Activated B cell treated with CpG ODN at 0.5 μM for 24 hours (primary cell): ENCODE measurements at regions not wholly inside any gene's neighbourhood (a gene's known extent, or its start where the extent isn't known, plus 50 kb on each side); places are given as distances from the start of the nearest gene placed in this dataset.

ENCODE experiments used
- ATAC-seq: fragments of 200-7000 bp; cut with Tn5 transposase; one replicate; pipeline ENCODE4 v1.10.0; 2021; ENCODE audit warnings: low read depth, mild to moderate bottlenecking, moderate library complexity
- CTCF ChIA-PET: fragments of 350-600 bp; sonication (Branson Sonifier 250); formaldehyde crosslinking; loops from one replicate; lab custom pipeline; 2021; ENCODE audit warnings: antibody characterized with exemption; lab: Charles Lee
- POLR2A ChIA-PET: fragments of 350-600 bp; sonication (Branson Sonifier 250); formaldehyde crosslinking; loops from one replicate; lab custom pipeline; 2021; ENCODE audit warnings: antibody characterized with exemption; lab: Charles Lee
- DNase-seq: peaks from one replicate; pipeline ENCODE4 v3.0.0; 2022
- H3K27ac Mint-ChIP-seq: one replicate; pipeline ENCODE4 v1.8.0; 2020; ENCODE audit warnings: mixed read lengths
- H3K27me3 Mint-ChIP-seq: one replicate; pipeline ENCODE4 v1.8.0; 2021; ENCODE audit warnings: mixed read lengths
- H3K36me3 Mint-ChIP-seq: one replicate; pipeline ENCODE4 v1.8.0; 2021; ENCODE audit warnings: low read depth, mixed read lengths
- H3K4me1 Mint-ChIP-seq: one replicate; pipeline ENCODE4 v1.8.0; 2021; ENCODE audit warnings: mixed read lengths
- H3K4me3 Mint-ChIP-seq: one replicate; pipeline ENCODE4 v1.8.0; 2020; ENCODE audit warnings: mild to moderate bottlenecking, mixed read lengths
- H3K9me3 Mint-ChIP-seq: one replicate; pipeline ENCODE4 v1.8.0; 2020; ENCODE audit warnings: mixed read lengths
- intact Hi-C: fragments of 100-400 bp; cut with micrococcal nuclease; formaldehyde crosslinking; loops from one replicate; pipeline ENCODE4 v1.15.1; 2024
- TF ChIP-seq, protein P1 (sequence below): fragments of 200-600 bp; IDR thresholded peaks from one replicate; pipeline ENCODE4 v1.8.0; 2022; ENCODE audit warnings: antibody characterized with exemption, mild to moderate bottlenecking

DNA sequence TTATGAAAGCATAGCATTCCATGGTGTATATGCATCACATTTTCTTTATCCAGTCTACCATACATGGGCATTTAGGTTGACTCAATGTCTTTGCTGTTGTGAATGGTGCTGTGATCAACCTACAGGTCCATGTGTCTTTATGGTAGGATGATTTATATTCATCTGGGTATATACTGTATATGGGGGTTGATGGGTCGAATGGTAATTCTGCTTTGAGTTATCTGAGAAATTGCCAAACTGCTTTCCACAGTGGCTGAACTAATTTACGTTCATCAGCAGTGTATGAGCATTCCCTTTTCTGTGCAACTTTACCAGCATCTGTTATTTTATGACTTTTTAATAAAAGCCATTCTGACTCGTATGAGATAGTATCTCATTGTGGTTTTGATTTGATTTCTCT lies 662.4 kb upstream of the BCHE start:
- H3K9me3 Mint-ChIP-seq = peaks cover 10% of the 10 kb centered on the region
- H3K27ac Mint-ChIP-seq = no peak overlapping the region
- no peaks in the 10 kb centered on the region for H3K27me3 Mint-ChIP-seq
- no peak for ATAC-seq
- POLR2A ChIA-PET = no interaction called here
- no peak overlapping the region for H3K4me3 Mint-ChIP-seq
- DNase-seq = no peak
- no peaks in the 10 kb centered on the region for H3K36me3 Mint-ChIP-seq
- intact Hi-C loops = no loop called here
- CTCF ChIA-PET = no interaction called here
- H3K4me1 Mint-ChIP-seq = no peaks in the 10 kb centered on the region
- TF ChIP-seq, protein P1, sequence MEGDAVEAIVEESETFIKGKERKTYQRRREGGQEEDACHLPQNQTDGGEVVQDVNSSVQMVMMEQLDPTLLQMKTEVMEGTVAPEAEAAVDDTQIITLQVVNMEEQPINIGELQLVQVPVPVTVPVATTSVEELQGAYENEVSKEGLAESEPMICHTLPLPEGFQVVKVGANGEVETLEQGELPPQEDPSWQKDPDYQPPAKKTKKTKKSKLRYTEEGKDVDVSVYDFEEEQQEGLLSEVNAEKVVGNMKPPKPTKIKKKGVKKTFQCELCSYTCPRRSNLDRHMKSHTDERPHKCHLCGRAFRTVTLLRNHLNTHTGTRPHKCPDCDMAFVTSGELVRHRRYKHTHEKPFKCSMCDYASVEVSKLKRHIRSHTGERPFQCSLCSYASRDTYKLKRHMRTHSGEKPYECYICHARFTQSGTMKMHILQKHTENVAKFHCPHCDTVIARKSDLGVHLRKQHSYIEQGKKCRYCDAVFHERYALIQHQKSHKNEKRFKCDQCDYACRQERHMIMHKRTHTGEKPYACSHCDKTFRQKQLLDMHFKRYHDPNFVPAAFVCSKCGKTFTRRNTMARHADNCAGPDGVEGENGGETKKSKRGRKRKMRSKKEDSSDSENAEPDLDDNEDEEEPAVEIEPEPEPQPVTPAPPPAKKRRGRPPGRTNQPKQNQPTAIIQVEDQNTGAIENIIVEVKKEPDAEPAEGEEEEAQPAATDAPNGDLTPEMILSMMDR = no peak

DNA sequence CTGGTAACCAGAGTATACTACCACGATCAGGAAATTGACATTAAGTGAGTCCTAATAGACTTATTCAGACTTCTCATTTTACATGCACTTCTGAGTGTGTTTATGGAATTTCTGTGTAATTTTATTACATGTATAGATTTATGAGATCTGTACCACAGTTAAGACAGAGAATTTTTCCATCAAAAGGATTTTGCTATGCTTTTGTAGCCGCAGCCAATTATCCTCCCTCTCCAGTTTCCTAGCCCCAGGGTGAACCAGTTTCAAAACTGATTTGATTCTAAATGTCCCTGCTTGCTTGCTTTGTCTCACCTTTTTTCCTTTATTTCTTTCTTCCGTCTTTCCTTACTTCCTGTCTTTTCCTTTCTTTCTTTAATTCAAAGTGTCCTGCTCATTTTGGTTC lies 661.2 kb upstream of the BCHE start:
- POLR2A ChIA-PET = no interaction called here
- CTCF ChIA-PET = no interaction called here
- Mint-ChIP-seq H3K4me3 (no peak overlapping the region), H3K36me3 (no peaks in the 10 kb centered on the region), H3K27me3 (no peaks in the 10 kb centered on the region), H3K9me3 (peaks cover 8% of the 10 kb centered on the region), H3K27ac (no peak overlapping the region), H3K4me1 (no peaks in the 10 kb centered on the region)
- no peak for ATAC-seq
- no peak for DNase-seq
- TF ChIP-seq, protein P1 = no peak
- intact Hi-C loops = no loop called here

DNA sequence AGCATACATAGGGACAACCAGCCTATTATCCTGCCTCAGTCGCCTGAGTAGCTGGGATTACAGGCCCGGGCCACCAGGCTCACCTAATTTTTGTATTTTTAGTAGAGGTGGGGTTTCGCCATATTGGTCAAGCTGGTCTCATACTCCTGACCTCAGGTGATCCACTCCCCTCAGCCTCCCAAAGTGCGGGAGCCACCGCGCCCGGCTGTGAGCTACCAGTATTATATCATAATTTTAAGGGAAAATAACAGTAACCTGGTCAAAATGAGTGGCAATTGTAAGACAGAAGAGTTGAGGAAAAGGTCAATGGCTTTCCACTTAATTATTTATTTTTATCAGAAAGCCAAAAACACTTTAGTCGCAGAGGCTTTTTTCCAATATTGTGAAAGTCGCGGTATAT lies 652.6 kb upstream of the BCHE start:
- intact Hi-C loops = no loop called here
- Mint-ChIP-seq H3K4me3 (no peak overlapping the region), H3K9me3 (peaks cover 2% of the 10 kb centered on the region), H3K4me1 (no peaks in the 10 kb centered on the region), H3K27ac (no peak overlapping the region), H3K36me3 (no peaks in the 10 kb centered on the region), H3K27me3 (no peaks in the 10 kb centered on the region)
- ATAC-seq (no peak), DNase-seq (no peak)
- TF ChIP-seq, protein P1 = no peak
- ChIA-PET POLR2A (no interaction called here), CTCF (no interaction called here)

DNA sequence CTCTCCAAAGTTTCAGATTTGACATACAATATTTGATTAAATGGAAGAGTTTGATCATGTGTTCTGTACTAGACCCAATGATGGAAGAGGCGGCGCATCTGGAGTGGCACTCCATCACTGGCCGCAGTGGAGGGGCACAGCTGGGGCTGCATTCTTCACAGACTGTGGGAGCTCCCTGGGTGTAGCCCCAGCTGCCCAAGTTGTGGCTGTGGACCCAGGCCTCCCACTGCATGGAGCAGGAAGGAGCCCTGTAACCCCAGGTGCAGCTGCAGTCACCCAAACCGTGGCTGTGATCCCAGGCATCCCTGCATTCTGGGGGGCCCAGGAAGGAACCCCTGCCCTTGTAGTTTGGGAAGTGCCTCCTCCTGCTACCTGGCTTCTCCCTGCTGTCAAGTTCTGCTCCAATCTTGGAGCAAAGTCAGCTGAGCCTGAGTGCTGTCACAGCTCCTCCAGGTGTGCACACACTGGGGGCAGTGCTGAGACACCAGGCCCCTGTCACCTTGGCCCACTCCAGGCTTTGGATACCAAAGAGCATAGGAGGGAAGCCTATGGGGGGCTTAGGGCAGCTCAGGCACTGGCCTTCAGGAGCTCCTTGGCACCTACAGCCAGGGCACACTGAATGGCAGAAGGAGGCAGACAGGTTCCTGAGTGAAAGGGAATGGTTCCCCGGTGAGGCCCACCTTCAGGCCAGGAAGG lies 651.9 kb upstream of the BCHE start:
- H3K36me3 Mint-ChIP-seq = no peaks in the 10 kb centered on the region
- H3K27ac Mint-ChIP-seq = no peak overlapping the region
- H3K27me3 Mint-ChIP-seq = no peaks in the 10 kb centered on the region
- CTCF ChIA-PET = no interaction called here
- no peak overlapping the region for H3K4me3 Mint-ChIP-seq
- TF ChIP-seq, protein P1 = no peak
- no peak for ATAC-seq
- DNase-seq = no peak
- H3K4me1 Mint-ChIP-seq = no peaks in the 10 kb centered on the region
- peaks cover 4% of the 10 kb centered on the region for H3K9me3 Mint-ChIP-seq
- intact Hi-C loops = no loop called here
- POLR2A ChIA-PET = no interaction called here

DNA sequence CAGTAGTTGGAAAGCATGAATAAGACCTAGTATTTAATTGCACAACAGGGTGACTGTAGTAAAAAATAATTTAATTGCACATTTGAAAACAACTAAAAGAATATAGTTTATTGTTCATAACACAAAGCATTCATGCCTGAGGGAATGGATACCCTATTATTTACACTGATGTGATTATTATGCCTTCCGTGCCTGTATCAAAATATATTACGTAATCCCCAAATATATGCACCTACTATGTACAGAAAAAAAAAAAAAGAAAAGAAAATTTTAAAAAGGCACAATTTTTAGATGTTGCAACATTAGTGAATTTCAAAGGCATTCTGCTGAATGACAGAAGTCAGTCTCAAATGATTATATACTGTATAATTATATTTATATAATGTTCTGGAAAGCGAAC lies 647.2 kb upstream of the BCHE start:
- ChIA-PET POLR2A (no interaction called here), CTCF (no interaction called here)
- TF ChIP-seq, protein P1 = no peak
- no peak for ATAC-seq
- Mint-ChIP-seq H3K27me3 (no peaks in the 10 kb centered on the region), H3K4me1 (no peaks in the 10 kb centered on the region), H3K4me3 (no peak overlapping the region), H3K36me3 (no peaks in the 10 kb centered on the region), H3K9me3 (peaks cover 11% of the 10 kb centered on the region), H3K27ac (no peak overlapping the region)
- DNase-seq = no peak
- intact Hi-C loops = no loop called here
